ENCODE measurements at regions not wholly inside any gene's neighbourhood (a gene's known extent, or its start where the extent isn't known, plus 50 kb on each side); places are given as distances from the start of the nearest gene placed in this dataset.

DNA sequence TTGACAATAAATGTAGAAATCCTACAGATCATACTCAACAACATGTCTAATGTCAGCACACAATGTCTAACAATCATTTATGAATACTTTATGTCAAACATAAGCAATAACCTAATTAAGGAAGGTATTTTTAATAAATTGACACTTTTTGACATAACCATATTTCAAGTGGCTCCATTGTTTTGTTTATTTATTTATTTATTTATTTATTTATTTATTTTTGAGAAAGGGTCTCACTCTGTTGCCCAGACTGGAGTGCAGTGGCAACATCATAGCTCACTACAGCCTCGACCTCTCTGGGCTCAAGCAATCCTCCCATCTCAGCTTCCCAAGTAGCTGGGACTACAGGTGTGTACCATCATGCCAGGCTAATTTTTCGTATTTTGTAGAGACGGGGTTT, 267.6 kb upstream of the BTG1 start:
- no peak for TF ChIP-seq CHD2 (IDR thresholded peaks at IDR 0.05; ENCODE audit: low read length, partially characterized antibody)
- no peak for TF ChIP-seq POLR2AphosphoS2 (conservative IDR thresholded peaks at IDR 0.05; ENCODE audit: low read length)
- TF ChIP-seq RAD21 (conservative IDR thresholded peaks at IDR 0.05 in 1 of 2, IDR thresholded peaks at IDR 0.05 in 1 of 2), result no peak
- TF ChIP-seq, protein P1, sequence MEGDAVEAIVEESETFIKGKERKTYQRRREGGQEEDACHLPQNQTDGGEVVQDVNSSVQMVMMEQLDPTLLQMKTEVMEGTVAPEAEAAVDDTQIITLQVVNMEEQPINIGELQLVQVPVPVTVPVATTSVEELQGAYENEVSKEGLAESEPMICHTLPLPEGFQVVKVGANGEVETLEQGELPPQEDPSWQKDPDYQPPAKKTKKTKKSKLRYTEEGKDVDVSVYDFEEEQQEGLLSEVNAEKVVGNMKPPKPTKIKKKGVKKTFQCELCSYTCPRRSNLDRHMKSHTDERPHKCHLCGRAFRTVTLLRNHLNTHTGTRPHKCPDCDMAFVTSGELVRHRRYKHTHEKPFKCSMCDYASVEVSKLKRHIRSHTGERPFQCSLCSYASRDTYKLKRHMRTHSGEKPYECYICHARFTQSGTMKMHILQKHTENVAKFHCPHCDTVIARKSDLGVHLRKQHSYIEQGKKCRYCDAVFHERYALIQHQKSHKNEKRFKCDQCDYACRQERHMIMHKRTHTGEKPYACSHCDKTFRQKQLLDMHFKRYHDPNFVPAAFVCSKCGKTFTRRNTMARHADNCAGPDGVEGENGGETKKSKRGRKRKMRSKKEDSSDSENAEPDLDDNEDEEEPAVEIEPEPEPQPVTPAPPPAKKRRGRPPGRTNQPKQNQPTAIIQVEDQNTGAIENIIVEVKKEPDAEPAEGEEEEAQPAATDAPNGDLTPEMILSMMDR (IDR thresholded peaks at IDR 0.05), result no peak
- TF ChIP-seq JUN (IDR thresholded peaks at IDR 0.05), result no peak
- TF ChIP-seq, protein P2, sequence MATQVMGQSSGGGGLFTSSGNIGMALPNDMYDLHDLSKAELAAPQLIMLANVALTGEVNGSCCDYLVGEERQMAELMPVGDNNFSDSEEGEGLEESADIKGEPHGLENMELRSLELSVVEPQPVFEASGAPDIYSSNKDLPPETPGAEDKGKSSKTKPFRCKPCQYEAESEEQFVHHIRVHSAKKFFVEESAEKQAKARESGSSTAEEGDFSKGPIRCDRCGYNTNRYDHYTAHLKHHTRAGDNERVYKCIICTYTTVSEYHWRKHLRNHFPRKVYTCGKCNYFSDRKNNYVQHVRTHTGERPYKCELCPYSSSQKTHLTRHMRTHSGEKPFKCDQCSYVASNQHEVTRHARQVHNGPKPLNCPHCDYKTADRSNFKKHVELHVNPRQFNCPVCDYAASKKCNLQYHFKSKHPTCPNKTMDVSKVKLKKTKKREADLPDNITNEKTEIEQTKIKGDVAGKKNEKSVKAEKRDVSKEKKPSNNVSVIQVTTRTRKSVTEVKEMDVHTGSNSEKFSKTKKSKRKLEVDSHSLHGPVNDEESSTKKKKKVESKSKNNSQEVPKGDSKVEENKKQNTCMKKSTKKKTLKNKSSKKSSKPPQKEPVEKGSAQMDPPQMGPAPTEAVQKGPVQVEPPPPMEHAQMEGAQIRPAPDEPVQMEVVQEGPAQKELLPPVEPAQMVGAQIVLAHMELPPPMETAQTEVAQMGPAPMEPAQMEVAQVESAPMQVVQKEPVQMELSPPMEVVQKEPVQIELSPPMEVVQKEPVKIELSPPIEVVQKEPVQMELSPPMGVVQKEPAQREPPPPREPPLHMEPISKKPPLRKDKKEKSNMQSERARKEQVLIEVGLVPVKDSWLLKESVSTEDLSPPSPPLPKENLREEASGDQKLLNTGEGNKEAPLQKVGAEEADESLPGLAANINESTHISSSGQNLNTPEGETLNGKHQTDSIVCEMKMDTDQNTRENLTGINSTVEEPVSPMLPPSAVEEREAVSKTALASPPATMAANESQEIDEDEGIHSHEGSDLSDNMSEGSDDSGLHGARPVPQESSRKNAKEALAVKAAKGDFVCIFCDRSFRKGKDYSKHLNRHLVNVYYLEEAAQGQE (IDR thresholded peaks at IDR 0.05), result no peak
- TF ChIP-seq EP300 (IDR thresholded peaks at IDR 0.05), result no peak
- no peak for TF ChIP-seq POLR2A (IDR thresholded peaks at IDR 0.05; ENCODE audit: low read length)
- no peak for TF ChIP-seq SMC3 (IDR thresholded peaks at IDR 0.05)
- no peak for TF ChIP-seq CHD4 (IDR thresholded peaks at IDR 0.05; ENCODE audit: borderline replicate concordance)
- TF ChIP-seq PHF8 (IDR thresholded peaks at IDR 0.05; ENCODE audit: borderline replicate concordance, low read depth), result no peak

Data from A549 (cell line).